HG03354 (cell line): ENCODE measurements at regions not wholly inside any gene's neighbourhood (a gene's known extent, or its start where the extent isn't known, plus 50 kb on each side); places are given as distances from the start of the nearest gene placed in this dataset.

ENCODE experiments used
- ATAC-seq: cut with Tn5 transposase; IDR thresholded peaks from one replicate; pipeline ENCODE4 v1.9.1; 2021; ENCODE audit warnings: mild to moderate bottlenecking; ENCODE audit not compliant: unreplicated experiment, poor library complexity, severe bottlenecking

DNA sequence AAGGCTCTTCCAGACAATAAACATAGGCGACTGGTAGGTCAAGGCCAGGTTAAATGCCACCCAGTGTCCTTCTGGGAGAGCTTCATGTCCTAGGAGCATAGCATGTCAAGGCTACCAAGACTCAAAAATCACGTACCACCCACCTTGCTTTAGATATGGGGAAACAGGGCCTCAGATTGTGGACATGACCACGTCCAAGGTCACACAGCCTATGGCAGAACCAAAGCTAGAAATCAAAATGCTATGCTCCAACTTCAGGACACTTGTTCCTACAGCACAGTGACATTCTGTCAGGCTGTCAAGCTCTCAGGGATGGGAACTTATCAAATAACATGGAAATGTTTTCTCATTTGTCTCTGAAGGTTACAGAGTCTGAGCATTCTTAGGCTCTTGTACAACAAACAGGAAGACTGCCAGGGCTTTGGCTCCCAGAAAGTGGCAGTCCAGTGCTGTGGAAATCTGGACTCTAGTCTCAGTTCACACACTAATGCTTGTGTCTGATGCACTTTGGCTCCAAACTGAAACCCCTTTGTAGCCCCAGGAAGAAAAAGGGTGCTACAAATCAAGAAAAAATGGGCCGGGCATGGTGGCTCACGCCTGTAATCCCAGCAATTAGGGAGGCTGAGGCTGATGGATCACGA lies 170.4 kb upstream of the LPP start:
- ATAC-seq, result no peak

- no peak for ATAC-seq
Observed at GRCh38 chr3:187985647-187986046, 168.3 kb upstream of the LPP start.

DNA sequence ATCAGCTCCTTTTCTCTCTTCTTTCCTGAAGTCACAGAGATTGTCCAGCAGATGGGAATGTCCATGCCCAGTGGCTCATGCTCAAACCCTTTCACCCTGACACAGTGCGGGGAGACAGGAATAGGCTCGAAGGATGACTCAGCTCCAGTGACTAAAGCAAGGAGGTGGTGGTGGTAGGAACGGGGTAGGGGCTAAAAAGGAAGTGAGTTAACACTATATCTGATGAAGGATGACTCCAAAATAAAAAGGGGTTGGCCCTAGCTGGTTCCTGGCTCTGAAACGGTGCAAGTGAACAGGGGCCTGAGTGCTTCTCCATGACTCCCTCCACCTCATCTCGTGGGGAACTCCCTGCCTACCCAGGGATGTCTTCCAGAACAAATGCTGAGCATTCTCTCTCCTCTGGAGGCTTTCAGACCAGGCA lies 167.4 kb upstream of the LPP start:
- no peak for ATAC-seq

GRCh38 chr3:187987187-187987586 lies 166.8 kb upstream of the LPP start:
- ATAC-seq, result no peak

- ATAC-seq, result no peak
Observed at GRCh38 chr3:187987924-187988323, 166.0 kb upstream of the LPP start.

- ATAC-seq, result no peak
Observed at GRCh38 chr3:187989575-187990153, 164.3 kb upstream of the LPP start.

- ATAC-seq, result no peak
Observed at GRCh38 chr3:187992609-187993008, 161.3 kb upstream of the LPP start.

DNA sequence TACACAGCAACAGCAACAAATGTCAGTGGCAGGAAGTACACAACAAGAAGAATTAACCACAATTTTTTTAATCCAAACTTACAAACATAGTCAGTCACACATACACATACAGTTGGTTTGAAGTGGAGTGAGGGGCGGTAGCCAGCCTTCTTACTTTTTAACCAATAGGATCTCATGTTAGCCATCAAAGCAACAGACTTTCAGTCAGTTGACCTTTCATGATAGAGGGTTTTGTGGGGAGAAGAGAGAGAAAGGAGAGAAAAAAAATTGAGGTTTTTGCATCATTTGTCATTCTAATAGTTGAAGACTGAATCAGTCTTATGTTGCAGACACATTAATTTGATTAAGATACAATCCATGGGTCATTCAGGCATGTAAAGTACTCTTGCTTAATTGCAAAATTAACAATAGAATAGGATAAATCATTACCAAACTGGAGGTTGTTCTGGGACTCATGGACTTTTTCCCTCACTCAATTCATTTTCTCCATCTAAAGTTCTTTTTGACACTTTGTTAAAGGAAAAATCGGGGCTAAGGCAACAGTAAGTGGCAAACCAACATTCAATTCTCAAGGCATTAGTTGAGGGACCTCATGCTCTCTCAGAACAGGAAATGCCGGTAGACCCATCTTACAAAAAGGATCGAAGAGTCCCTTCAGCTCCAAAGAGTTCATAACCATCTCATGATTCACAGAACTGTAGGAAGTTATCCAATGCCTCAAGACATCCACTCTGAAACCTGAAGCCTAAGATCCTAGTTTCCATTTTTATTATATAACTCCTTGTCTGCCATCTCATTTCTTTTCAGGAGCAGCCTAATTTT lies 159.5 kb upstream of the LPP start:
- no peak for ATAC-seq

DNA sequence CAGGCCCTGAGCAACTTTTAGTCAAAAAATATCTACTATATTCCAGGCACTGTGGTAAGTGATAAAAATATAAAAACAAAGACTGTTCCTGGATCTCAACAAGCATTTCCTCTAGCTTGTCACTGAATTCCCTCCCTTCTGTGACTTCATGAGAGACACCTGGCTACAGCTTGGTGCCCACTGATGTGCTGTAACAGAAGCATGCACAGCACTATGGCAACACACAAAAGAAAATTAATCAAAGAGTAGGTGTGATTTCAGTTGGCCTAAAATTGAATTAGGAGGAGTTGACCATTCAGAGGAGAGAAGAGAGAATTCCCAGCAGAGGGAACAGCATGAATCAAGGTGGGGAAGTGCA lies 158.9 kb upstream of the LPP start:
- ATAC-seq, result no peak

GRCh38 chr3:187995667-187996066 lies 158.3 kb upstream of the LPP start:
- ATAC-seq, result no peak

DNA sequence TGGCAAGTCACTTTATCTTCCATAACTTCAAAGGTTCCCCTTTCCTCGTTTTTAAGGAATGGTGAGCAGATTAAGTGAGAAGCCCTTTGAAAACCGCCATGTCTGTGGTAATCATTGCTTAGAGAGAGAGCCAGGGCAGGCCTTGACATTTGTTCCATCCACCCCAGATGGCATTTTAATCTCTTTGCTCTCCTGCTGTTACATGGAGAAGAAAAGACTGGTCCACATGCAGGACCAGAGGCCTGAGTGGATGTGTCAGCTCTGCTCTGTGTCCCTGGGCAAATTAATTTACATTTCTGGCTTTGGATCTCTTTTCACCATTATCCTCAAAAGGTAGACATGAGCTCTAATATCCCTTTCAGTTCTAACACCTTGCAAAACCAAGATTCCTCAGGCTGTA lies 157.3 kb upstream of the LPP start:
- ATAC-seq, result no peak

DNA sequence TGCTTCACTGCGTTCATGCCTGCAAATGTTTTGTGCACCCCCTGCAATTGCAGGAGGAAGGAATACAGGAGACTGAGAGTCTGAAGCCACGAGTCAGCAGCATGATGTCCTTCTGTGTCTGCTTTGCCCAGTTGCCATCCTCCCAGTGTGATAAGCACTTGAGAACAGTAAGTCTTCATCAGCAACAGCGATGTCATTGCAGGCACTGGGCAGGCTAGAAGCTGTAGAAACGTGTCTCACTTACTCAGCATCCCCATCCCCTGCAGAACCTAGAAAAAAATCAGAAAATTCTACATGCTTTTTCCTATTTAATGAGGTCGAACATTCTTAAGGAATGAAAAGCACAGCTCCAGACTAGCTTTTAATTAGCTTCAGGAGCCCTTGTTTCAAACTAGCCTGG lies 156.5 kb upstream of the LPP start:
- no peak for ATAC-seq

GRCh38 chr3:187997946-187998561 lies 155.9 kb upstream of the LPP start:
- ATAC-seq, result no peak

- no peak for ATAC-seq
Observed at GRCh38 chr3:187998611-187999010, 155.3 kb upstream of the LPP start.

DNA sequence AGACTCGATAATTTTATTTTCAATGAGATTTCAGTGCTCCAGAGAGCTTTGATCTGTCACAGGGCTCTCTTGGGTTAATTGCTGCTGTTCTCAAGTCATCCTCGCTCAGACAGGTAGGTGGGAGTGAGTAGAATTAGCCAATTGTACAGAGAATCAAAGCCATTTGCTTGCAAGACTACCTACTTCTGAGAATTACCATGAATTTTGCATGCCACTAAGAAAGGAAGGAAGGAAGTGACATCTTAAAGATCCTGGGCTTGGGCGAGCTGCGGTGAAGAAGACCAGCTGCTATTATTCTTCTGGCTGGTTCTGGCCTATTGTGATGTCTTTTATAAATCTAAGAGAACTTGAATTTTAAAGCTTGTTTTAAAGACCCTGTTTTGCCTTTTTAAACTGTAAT lies 154.1 kb upstream of the LPP start:
- no peak for ATAC-seq

DNA sequence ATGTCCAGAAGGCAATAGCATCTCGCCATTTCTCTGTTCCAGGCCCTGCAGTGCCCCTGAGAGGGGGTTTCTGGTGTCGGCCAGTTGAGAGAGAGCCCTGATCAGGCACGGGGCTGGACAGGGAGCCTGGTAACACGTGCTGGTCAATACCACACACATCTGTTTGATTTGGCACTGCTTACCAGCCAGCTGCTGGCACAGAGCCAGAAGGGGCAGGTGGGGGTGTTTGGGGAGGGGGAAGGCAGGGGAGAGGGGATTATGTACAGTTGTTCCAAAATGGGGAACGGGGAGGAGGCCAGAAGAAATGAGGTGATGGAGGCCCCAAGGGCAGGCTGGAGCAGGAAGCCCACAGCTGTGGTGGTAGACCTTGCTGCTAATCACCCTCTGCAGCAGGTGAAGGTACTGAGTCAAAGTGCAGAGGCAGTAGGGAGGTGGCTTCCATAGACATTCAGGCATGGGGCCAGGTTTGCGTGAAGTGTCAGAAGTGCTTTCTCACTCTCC lies 153.5 kb upstream of the LPP start:
- no peak for ATAC-seq

DNA sequence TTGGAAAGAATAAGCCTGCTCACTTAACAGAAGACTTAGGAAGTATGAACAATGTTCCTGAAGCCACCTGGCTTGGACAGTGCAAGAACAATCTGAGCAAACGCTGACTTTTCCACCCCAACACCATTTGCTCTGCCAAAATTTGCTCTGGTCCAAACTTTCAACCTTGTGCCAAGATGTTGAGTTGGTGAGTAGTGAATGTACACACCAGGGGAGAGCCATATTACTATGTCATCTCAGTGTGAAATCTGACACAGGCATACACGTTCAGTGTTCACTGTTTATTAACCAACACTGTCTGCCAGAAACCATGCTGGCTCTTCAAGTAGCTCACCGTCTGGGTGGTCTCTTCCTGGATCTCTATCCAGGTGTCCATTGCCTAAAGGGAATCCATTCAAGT lies 152.9 kb upstream of the LPP start:
- no peak for ATAC-seq

DNA sequence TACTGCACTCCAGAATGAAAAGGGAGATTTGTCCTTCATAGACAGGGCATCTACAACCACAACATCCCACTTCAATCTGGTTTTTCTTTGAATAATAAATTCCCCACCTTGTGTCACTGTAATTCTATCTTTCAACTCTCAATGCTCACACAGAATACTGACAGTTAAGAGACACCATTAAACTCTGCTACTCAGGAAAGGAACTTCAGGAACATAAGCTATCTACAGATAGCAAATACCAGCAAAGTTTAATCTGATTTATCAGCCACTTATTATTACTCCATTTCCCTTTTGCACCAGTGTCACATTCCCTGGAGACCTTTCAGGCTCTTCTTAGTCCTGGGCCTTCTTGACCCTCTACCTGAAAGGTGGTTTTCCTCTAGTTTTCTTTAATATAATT lies 152.0 kb upstream of the LPP start:
- ATAC-seq, result no peak

GRCh38 chr3:188002626-188003138 lies 151.3 kb upstream of the LPP start:
- ATAC-seq, result no peak
